Choroid plexus epithelial cell (primary cell): ENCODE measurements at regions not wholly inside any gene's neighbourhood (a gene's known extent, or its start where the extent isn't known, plus 50 kb on each side); places are given as distances from the start of the nearest gene placed in this dataset.
"Not testable (repeated sequence)": the region's sequence is repeated elsewhere in the genome, so short reads cannot be mapped to it uniquely, and the experiment has no call there.

ENCODE experiments used
- DNase-seq: peaks from one replicate; pipeline ENCODE4 v3.0.0-alpha.2; 2010; ENCODE audit warnings: low read depth
- H3K4me3 ChIP-seq: 2 replicates; pipeline ENCODE4 v1.5.1; 2011; ENCODE audit warnings: low read depth, mild to moderate bottlenecking, control low read depth, low read length, moderate library complexity
- TF ChIP-seq, protein P1 (sequence below): conservative IDR thresholded peaks from 2 replicates; pipeline ENCODE4 v1.5.1; 2011; ENCODE audit warnings: low read depth, mild to moderate bottlenecking, control low read depth, inconsistent platforms, low read length, moderate library complexity

DNA sequence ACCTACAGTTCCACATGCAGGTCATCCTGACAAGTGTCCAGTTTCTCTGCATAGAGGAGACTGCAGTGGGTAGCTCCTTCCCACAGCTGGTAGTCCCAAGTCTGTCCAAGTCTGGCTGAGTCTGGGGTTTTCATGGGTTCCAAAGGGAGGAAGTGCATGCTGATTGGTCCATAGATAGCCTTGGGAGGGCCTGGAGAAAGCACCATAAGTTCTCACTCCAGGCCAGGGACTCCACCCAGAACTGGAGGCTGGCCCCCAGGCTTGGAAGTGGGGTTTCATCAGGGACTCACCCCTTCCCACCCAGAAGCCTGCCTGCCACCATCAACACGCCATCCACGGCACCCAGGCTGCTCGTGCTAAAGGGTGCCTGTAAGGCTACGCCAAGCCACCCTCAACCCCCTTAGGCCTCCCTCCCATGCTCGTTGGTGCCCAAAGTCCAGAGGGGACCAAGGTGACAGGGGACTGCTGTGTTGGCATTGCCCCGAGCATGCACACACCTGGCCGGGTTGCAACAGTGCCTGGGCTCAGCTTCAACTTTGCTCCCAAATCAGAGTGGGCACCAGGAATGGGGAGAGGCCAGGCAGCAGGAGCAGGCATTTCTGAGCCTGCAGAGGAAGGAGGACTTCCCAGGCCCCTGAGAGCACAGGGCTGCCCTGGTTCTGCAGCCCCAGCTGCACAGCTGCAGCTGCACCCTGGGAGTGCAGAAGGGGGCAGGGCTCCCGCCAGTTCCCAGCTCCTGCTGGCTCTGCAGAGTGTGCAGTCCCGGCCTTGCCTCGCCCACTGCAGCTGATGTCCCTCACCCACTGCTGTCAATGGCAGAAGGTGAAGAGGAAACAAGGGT is 116.5 kb upstream of the MAP2 start:
- DNase-seq, result no peak
- TF ChIP-seq, protein P1, sequence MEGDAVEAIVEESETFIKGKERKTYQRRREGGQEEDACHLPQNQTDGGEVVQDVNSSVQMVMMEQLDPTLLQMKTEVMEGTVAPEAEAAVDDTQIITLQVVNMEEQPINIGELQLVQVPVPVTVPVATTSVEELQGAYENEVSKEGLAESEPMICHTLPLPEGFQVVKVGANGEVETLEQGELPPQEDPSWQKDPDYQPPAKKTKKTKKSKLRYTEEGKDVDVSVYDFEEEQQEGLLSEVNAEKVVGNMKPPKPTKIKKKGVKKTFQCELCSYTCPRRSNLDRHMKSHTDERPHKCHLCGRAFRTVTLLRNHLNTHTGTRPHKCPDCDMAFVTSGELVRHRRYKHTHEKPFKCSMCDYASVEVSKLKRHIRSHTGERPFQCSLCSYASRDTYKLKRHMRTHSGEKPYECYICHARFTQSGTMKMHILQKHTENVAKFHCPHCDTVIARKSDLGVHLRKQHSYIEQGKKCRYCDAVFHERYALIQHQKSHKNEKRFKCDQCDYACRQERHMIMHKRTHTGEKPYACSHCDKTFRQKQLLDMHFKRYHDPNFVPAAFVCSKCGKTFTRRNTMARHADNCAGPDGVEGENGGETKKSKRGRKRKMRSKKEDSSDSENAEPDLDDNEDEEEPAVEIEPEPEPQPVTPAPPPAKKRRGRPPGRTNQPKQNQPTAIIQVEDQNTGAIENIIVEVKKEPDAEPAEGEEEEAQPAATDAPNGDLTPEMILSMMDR, result no peak
- H3K4me3 ChIP-seq, result no peak overlapping the region

DNA sequence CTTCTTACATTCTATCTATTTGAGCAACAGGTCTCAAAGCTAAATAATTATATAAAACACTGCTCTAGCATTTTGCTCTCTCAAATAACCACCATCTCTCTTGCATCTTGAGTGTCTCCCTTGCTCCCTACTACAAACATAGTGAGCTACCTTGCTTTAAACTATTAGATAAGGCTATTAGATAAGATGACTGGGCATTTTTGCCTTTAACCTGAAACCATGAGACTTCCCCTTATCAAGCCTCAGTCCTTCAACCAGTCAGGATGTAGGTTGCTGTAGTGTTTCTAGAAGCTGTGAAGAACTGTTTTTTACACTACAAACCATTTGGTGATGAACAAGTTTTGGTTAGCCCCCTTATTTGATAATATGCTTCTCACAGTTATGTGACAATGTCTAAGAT is 115.4 kb upstream of the MAP2 start:
- DNase-seq, result no peak
- TF ChIP-seq, protein P1, result no peak
- H3K4me3 ChIP-seq, result no peak overlapping the region

DNA sequence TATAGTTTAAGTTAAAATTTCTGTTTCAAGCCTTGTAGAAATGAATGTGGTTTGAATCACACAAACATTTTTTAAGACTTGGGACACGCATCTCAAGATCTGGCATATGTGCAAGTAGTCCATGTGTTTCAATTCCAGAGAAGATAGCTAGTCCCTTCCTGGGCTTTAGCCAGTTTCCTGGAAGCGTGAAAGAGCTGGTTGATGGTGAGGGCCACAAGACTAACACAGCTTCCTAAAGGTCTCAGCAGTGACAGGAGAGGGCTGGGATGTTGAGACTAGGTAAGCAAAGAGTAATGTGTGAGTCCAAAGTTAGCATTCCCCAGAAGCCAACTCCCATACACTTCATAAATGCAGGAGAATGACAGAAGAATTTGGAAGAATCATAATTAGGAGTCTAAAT is 111.9 kb upstream of the MAP2 start:
- TF ChIP-seq, protein P1, result no peak
- no peak for DNase-seq
- no peak overlapping the region for H3K4me3 ChIP-seq

DNA sequence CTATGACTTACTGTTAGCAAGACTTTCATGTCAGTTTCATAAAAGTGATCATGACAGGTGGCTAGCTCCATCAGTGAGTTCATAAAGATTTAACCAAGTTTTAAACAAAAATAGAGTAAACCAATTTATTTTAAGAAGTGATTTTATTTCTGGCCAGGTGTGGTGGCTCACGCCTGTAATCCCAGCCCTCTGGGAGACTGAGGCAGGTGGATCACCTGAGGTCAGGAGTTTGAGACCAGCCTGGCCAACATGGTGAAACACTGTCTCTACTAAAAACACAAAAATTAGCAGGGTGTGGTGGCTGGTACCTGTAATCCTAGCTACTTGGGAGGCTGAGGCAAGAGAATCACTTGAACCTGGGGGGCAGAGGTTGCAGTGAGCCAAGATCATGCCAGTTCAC is 111.4 kb upstream of the MAP2 start:
- DNase-seq, H3K4me3 ChIP-seq: not testable (repeated sequence)

DNA sequence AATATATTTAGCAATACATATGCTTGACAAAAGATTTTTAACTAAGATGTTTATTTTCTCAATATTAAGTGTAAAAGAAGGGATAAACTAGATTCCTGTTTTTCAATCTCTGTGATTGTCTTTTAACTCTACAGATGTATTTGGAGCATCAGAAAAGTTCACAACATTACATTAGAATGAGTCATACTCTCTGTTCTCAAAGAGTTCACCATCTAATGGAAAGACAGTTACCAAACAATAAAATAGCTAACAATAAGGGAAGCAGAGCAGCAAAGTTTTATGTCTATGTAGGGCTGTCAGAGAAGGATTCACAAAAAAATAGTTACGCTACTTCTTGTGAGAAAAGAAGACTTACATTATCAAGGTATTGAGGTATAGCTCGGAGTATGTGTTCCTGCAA is 109.2 kb upstream of the MAP2 start:
- H3K4me3 ChIP-seq, result no peak overlapping the region
- TF ChIP-seq, protein P1, result no peak
- DNase-seq, result peak; percentile 41

DNA sequence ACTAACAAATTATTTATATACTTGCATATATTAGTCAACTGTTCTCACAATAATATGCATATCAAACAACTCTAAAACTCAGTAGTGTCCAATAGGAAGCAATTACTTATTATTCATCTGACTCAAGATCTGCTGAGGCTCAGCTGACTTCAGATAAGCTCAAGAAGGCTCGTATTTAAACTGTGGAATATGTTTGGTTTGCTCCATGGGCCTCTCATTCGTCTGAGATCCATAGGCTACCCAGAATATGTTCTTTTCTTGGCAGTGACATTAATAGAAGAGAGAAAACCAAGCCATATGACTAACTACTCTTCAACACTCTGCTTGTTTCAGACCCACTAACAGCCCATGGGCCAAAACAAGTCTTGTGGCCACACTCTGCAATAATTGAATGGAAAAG is 107.7 kb upstream of the MAP2 start:
- TF ChIP-seq, protein P1, result no peak
- no peak for DNase-seq
- no peak overlapping the region for H3K4me3 ChIP-seq

DNA sequence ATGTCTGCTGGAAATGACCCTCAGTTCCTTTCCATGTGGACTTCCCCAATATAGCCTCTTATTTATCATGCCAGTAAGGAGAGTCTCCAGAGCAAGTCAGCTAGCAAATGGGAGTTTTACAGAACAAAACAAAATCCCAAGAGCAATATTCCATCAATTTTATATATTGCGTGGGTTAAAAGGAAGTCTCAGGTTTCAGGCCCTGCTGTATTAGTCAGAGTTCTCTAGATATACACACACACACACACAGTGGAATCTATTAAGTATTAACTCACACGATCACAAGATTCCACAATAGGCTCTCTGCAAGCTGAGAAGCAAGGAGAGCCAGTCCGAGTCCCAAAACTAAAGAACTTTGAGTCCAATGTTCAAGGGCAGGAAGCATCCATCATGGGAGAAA is 102.8 kb upstream of the MAP2 start:
- TF ChIP-seq, protein P1, result no peak
- peak; percentile 60 for DNase-seq
- H3K4me3 ChIP-seq, result no peak overlapping the region
